Heart left ventricle (tissue), 16 donors: ENCODE measurements at regions not wholly inside any gene's neighbourhood (a gene's known extent, or its start where the extent isn't known, plus 50 kb on each side); places are given as distances from the start of the nearest gene placed in this dataset.

Experiments
- ATAC-seq, 4 donors: fragments of 200-7000 bp; cut with Tn5 transposase; one replicate each; pipeline ENCODE4 v1.9.1; 2020 to 2022; ENCODE audit warnings: moderate library complexity in 4 of 4, mild to moderate bottlenecking in 3 of 4, moderate number of reproducible peaks in 1 of 4
- DNase-seq, 5 donors: peaks; one replicate each; pipeline ENCODE4 v3.0.0-alpha.2; 2020
- H3K27ac ChIP-seq, 12 donors: fragments of 200-600 bp; sonication (generic) in 4 of 12; one replicate each; pipeline versions ENCODE4 v1.5.0 to v1.8.0; 2016 to 2022; ENCODE audit warnings: mild to moderate bottlenecking in 2 of 12
- H3K27me3 ChIP-seq, 9 donors: fragments of 200-600 bp; sonication (generic) in 2 of 9; one replicate each; pipeline versions ENCODE4 v1.5.1 to v1.8.0; 2016 to 2022; ENCODE audit warnings: mild to moderate bottlenecking in 3 of 9
- H3K36me3 ChIP-seq, 9 donors: fragments of 200-600 bp; sonication (generic) in 2 of 9; one replicate each; pipeline versions ENCODE4 v1.5.0 to v1.8.0; 2018 to 2022; ENCODE audit warnings: mild to moderate bottlenecking in 2 of 9
- H3K4me1 ChIP-seq, 12 donors: fragments of 200-600 bp; sonication (generic) in 4 of 12; one replicate each; pipeline versions ENCODE4 v1.5.0 to v1.8.0; 2016 to 2022; ENCODE audit warnings: mild to moderate bottlenecking in 3 of 12
- H3K4me3 ChIP-seq, 12 donors: fragments of 200-600 bp; sonication (generic) in 4 of 12; one replicate each; pipeline versions ENCODE4 v1.5.0 to v1.8.0; 2017 to 2022; ENCODE audit warnings: mild to moderate bottlenecking in 9 of 12, moderate library complexity in 4 of 12
- H3K9me3 ChIP-seq, 12 donors: fragments of 200-600 bp; sonication (generic) in 4 of 12; one replicate each; pipeline versions ENCODE4 v1.5.0 to v1.8.0; 2016 to 2022; ENCODE audit warnings: mild to moderate bottlenecking in 1 of 12
- CTCF ChIP-seq, 12 donors: fragments of 200-600 bp; sonication (generic) in 4 of 12; IDR thresholded peaks; one replicate each; pipeline versions ENCODE4 v1.5.0 to v1.8.0; 2018 to 2022; ENCODE audit warnings: antibody characterized with exemption in 12 of 12, mild to moderate bottlenecking in 5 of 12
- POLR2A ChIP-seq, 2 donors: fragments of 450-650 bp; IDR thresholded peaks; one replicate each; pipeline ENCODE4 v1.6.1; 2017; ENCODE audit warnings: antibody characterized with exemption in 2 of 2, mild to moderate bottlenecking in 2 of 2, moderate library complexity in 2 of 2
- WGBS, 4 donors: extraction: QIAGEN DNeasy Blood & Tissue Kit in 2 of 4; methylation state at CpG; one replicate each; pipeline versions ENCODE4 v1.1.5 to v1.1.7; 2013 to 2018; 5-methylcytosine and 5-hydroxymethylcytosine counted together
- intact Hi-C, 10 donors: fragments of 100-400 bp; cut with DNase I; formaldehyde crosslinking; loops; one replicate each; pipeline versions ENCODE4 v1.11.1 to v1.14.2; 2022
- donor health status: ischemic (EF 13 %, LVEDD 7.1; RV severe dilation, severe dysfunction).
- donor health status: healthy with polysubstance abuse.
- donor health status: DM: no; HTN: yes; CAD: no.
- donor health status: DM: no; HTN: no; CAD: no.
- donor health status: ischemic (EF 25% LVEDD 6.9; RV normal size, moderate dysfunction).
- donor health status: ischemic (EF 25% LVEDD 5.7; RV mildly dilated, moderate dysfunction).
- donor health status: healthy.
- donor health status: DM: yes; HTN: yes; CAD: no.
- donor health status: ischemic (EF 35%, LVEDD 5.7; RV mildly dilated, moderate dysfunction).
- donor health status: nonischemic (EF 11% LVEDD 7.7; RV severe dilation, severe dysfunction).
- donor health status: DM: yes; HTN: yes; CAD: no.
- donor health status: PGD.
- donor health status: ischemic (EF 29% LVEDD 5.4; RV normal size, mild dysfunction).
- donor health status: nonischemic (EF 23%, LVEDD 6.1; RV moderate dilation, normal function).

- intact Hi-C loops, result no loop called here
- no peak for DNase-seq
- Histone ChIP-seq H3K36me3 (no peaks in the 10 kb centered on the region), H3K27ac (no peak overlapping the region), H3K9me3 (peaks cover 0 to 21% (median 0%) of the 10 kb centered on the region in 12 donors), H3K4me1 (no peaks in the 10 kb centered on the region), H3K27me3 (peaks cover 0 to 18% (median 0%) of the 10 kb centered on the region in 9 donors), H3K4me3 (no peak overlapping the region)
- no peak for ATAC-seq
- WGBS, 4 donors, result 24 to 38% (median 28%) methylated on average over 1 of the region's 1 CpG
- TF ChIP-seq POLR2A (IDR thresholded peaks at IDR 0.05) (no peak), CTCF (IDR thresholded peaks at IDR 0.05) (no peak)
Measured at GRCh38 chr11:32288276-32288675, 147.1 kb downstream of the WT1 start.

GRCh38 chr11:32289701-32290100 is 145.6 kb downstream of the WT1 start:
- DNase-seq (no peak), ATAC-seq (no peak)
- no peak overlapping the region for H3K4me3 ChIP-seq
- intact Hi-C loops, result no loop called here
- H3K27me3 ChIP-seq, result peaks cover 0 to 30% (median 0%) of the 10 kb centered on the region in 9 donors
- no peaks in the 10 kb centered on the region for H3K4me1 ChIP-seq
- H3K27ac ChIP-seq, result no peak overlapping the region
- H3K9me3 ChIP-seq, result peaks cover 0 to 18% (median 0%) of the 10 kb centered on the region in 12 donors
- 82 to 89% (median 86%) methylated on average over 5 of the region's 5 CpGs for WGBS, 4 donors
- TF ChIP-seq CTCF (IDR thresholded peaks at IDR 0.05) (no peak), POLR2A (IDR thresholded peaks at IDR 0.05) (no peak)
- H3K36me3 ChIP-seq, result no peaks in the 10 kb centered on the region

GRCh38 chr11:32290783-32291182 is 144.6 kb downstream of the WT1 start:
- intact Hi-C loops, result no loop called here
- no peak overlapping the region for H3K27ac ChIP-seq
- DNase-seq (no peak), ATAC-seq (peak in 2 of 4 donors; percentile 31 to 47)
- peaks cover 0 to 18% (median 0%) of the 10 kb centered on the region in 12 donors for H3K9me3 ChIP-seq
- H3K36me3 ChIP-seq, result no peaks in the 10 kb centered on the region
- TF ChIP-seq CTCF (IDR thresholded peaks at IDR 0.05) (no peak), POLR2A (IDR thresholded peaks at IDR 0.05) (no peak)
- H3K4me3 ChIP-seq, result no peak overlapping the region
- WGBS, 4 donors, result 56 to 62% (median 59%) methylated on average over 3 of the region's 3 CpGs
- H3K4me1 ChIP-seq, result no peaks in the 10 kb centered on the region
- H3K27me3 ChIP-seq, result peaks cover 0 to 30% (median 0%) of the 10 kb centered on the region in 9 donors

GRCh38 chr11:32297611-32298011 is 137.7 kb downstream of the WT1 start:
- Histone ChIP-seq H3K9me3 (peaks cover 0 to 6% (median 0%) of the 10 kb centered on the region in 12 donors), H3K27ac (no peak overlapping the region), H3K4me3 (no peak overlapping the region), H3K27me3 (peaks cover 0 to 15% (median 0%) of the 10 kb centered on the region in 9 donors), H3K4me1 (no peaks in the 10 kb centered on the region), H3K36me3 (no peaks in the 10 kb centered on the region)
- intact Hi-C loops, result loop anchor here in 1 of 10 donors (5.0 kb wide), 1 partner anchor 245 kb away; no protein-coding TSS in a partner anchor
- no peak for DNase-seq
- ATAC-seq, result no peak
- 42 to 47% (median 44%) methylated on average over 4 of the region's 4 CpGs for WGBS, 4 donors
- TF ChIP-seq POLR2A (IDR thresholded peaks at IDR 0.05) (no peak), CTCF (IDR thresholded peaks at IDR 0.05) (peak in 6 of 12 donors; percentile 8 to 25 (median 18))
